ENCODE measurements at regions not wholly inside any gene's neighbourhood (a gene's known extent, or its start where the extent isn't known, plus 50 kb on each side); places are given as distances from the start of the nearest gene placed in this dataset.
A peak's percentile ranks its signal among the peaks of the same experiment; 100 is the strongest.

GRCh38 chr5:165477546-165477945 is 1972.1 kb downstream of the MAT2B start:
- Histone ChIP-seq H2AFZ (ENCODE audit: low read length) (no peak overlapping the region), H3K27ac (ENCODE audit: low read depth, low read length, poor library complexity, severe bottlenecking) (no peak overlapping the region), H3K36me3 (ENCODE audit: insufficient read depth, low read length) (no peaks in the 10 kb centered on the region), H3K79me2 (ENCODE audit: insufficient read depth, low read length) (no peaks in the 10 kb centered on the region), H3K9ac (ENCODE audit: low read length) (no peak overlapping the region), H3K4me2 (ENCODE audit: low read length) (no peak overlapping the region), H3K9me2 (ENCODE audit: low read depth, low read length) (no peaks in the 10 kb centered on the region), H3K4me1 (ENCODE audit: insufficient read depth, low read length, severe bottlenecking) (no peaks in the 10 kb centered on the region), H3K9me3 (ENCODE audit: low read length) (no peaks in the 10 kb centered on the region), H3K27me3 (ENCODE audit: insufficient read depth, low read length) (no peaks in the 10 kb centered on the region), H3K4me3 (ENCODE audit: low read depth, low read length, poor library complexity, severe bottlenecking) (no peak overlapping the region), H3F3A (ENCODE audit: insufficient read depth, low read length) (no peaks in the 10 kb centered on the region), H4K20me1 (ENCODE audit: insufficient read depth, low read length) (no peaks in the 10 kb centered on the region)
- no peak for TF ChIP-seq CTCF (IDR thresholded peaks at IDR 0.05; ENCODE audit: low read length)
- no peak for TF ChIP-seq EZH2 (IDR thresholded peaks at IDR 0.05; ENCODE audit: borderline replicate concordance, low read length)

GRCh38 chr5:165495829-165496380 is 1990.5 kb downstream of the MAT2B start:
- Histone ChIP-seq H3K9me2 (ENCODE audit: low read depth, low read length) (no peaks in the 10 kb centered on the region), H2AFZ (ENCODE audit: low read length) (no peak overlapping the region), H3K9me3 (ENCODE audit: low read length) (no peaks in the 10 kb centered on the region), H4K20me1 (ENCODE audit: insufficient read depth, low read length) (no peaks in the 10 kb centered on the region), H3F3A (ENCODE audit: insufficient read depth, low read length) (no peaks in the 10 kb centered on the region), H3K4me3 (ENCODE audit: low read depth, low read length, poor library complexity, severe bottlenecking) (no peak overlapping the region), H3K79me2 (ENCODE audit: insufficient read depth, low read length) (no peaks in the 10 kb centered on the region), H3K4me2 (ENCODE audit: low read length) (no peak overlapping the region), H3K27ac (ENCODE audit: low read depth, low read length, poor library complexity, severe bottlenecking) (no peak overlapping the region), H3K9ac (ENCODE audit: low read length) (no peak overlapping the region), H3K27me3 (ENCODE audit: insufficient read depth, low read length) (no peaks in the 10 kb centered on the region), H3K4me1 (ENCODE audit: insufficient read depth, low read length, severe bottlenecking) (no peaks in the 10 kb centered on the region), H3K36me3 (ENCODE audit: insufficient read depth, low read length) (no peaks in the 10 kb centered on the region)
- TF ChIP-seq EZH2 (IDR thresholded peaks at IDR 0.05; ENCODE audit: borderline replicate concordance, low read length) = no peak
- TF ChIP-seq CTCF (IDR thresholded peaks at IDR 0.05; ENCODE audit: low read length) = no peak

DNA sequence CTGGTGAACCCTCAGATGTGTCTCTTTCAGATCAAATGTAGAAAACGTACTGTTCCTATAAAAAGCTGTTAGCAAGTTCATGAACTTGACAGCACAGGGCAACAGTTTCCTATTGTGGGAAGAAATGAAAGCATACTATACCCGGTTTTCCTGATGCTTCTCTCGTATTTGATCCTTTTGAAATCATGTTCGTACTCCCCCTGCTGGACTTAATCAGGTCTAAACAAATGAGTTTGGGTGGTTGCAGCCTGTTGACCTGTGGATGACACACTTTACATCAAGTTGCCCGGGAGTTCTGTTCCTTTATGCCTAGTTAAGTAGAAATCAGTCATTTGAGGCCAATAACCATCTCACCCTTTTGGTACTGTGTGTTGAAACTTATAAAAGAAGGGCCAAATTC is 1992.3 kb downstream of the MAT2B start:
- Histone ChIP-seq H3K9me3 (ENCODE audit: low read length) (no peaks in the 10 kb centered on the region), H3K27me3 (ENCODE audit: insufficient read depth, low read length) (no peaks in the 10 kb centered on the region), H3F3A (ENCODE audit: insufficient read depth, low read length) (no peaks in the 10 kb centered on the region), H3K9ac (ENCODE audit: low read length) (no peak overlapping the region), H3K36me3 (ENCODE audit: insufficient read depth, low read length) (no peaks in the 10 kb centered on the region), H3K4me3 (ENCODE audit: low read depth, low read length, poor library complexity, severe bottlenecking) (no peak overlapping the region), H3K4me1 (ENCODE audit: insufficient read depth, low read length, severe bottlenecking) (no peaks in the 10 kb centered on the region), H3K27ac (ENCODE audit: low read depth, low read length, poor library complexity, severe bottlenecking) (no peak overlapping the region), H2AFZ (ENCODE audit: low read length) (no peak overlapping the region), H3K9me2 (ENCODE audit: low read depth, low read length) (no peaks in the 10 kb centered on the region), H3K79me2 (ENCODE audit: insufficient read depth, low read length) (no peaks in the 10 kb centered on the region), H4K20me1 (ENCODE audit: insufficient read depth, low read length) (no peaks in the 10 kb centered on the region), H3K4me2 (ENCODE audit: low read length) (no peak overlapping the region)
- no peak for TF ChIP-seq EZH2 (IDR thresholded peaks at IDR 0.05; ENCODE audit: borderline replicate concordance, low read length)
- TF ChIP-seq CTCF (IDR thresholded peaks at IDR 0.05; ENCODE audit: low read length) = peak; percentile 32; the same call in 1 of the 2 replicates
